Skeletal muscle satellite cell (primary cell): ENCODE measurements at regions not wholly inside any gene's neighbourhood (a gene's known extent, or its start where the extent isn't known, plus 50 kb on each side); places are given as distances from the start of the nearest gene placed in this dataset.

Experiments used
- H3K27me3 ChIP-seq: 2 replicates; pipeline ENCODE4 v1.7.0; 2013; ENCODE audit warnings: low read length; ENCODE audit not compliant: control insufficient read depth, insufficient read depth
- H3K36me3 ChIP-seq: 2 replicates; pipeline ENCODE4 v1.7.0; 2013; ENCODE audit warnings: mild to moderate bottlenecking, control low read depth, low read length; ENCODE audit not compliant: insufficient read depth
- H3K4me1 ChIP-seq: 2 replicates; pipeline ENCODE4 v1.7.0; 2013; ENCODE audit warnings: low read length; ENCODE audit not compliant: control insufficient read depth, insufficient read depth
- H3K4me2 ChIP-seq: 2 replicates; pipeline ENCODE4 v1.7.0; 2013; ENCODE audit warnings: mild to moderate bottlenecking, low read length
- H3K4me3 ChIP-seq: 2 replicates; pipeline ENCODE4 v1.7.0; 2013; ENCODE audit warnings: low read length
- H3K9ac ChIP-seq: 2 replicates; pipeline ENCODE4 v1.7.0; 2013; ENCODE audit warnings: mild to moderate bottlenecking, low read depth, low read length, moderate library complexity
- H3K9me3 ChIP-seq: replicated peaks from 2 replicates; pipeline ENCODE4 v1.7.0; 2013; ENCODE audit warnings: mild to moderate bottlenecking, control low read depth, low read length

DNA sequence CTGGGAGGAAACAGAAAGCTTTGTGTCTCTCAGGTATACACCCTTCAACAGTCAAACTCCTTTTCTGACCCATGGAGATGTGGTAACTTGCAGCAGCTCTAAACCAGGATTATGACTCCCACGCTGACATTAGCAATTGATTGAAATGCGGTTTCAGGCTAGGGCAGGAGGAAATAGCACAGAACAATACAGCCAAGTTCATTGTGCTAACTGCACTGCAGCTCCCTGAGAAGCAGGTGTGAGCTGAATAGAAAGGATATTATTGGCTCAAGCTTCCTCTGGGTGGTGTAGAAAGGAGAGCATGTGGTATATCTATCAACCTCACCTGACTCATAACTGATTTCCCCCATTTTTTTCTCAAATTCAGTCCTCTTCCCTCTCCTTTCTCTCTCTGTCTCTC lies 612.3 kb upstream of the BTBD3 start:
- no peak overlapping the region for H3K4me3 ChIP-seq
- no peaks in the 10 kb centered on the region for H3K9me3 ChIP-seq
- H3K4me1 ChIP-seq, result peaks cover 2% of the 10 kb centered on the region
- no peak overlapping the region for H3K9ac ChIP-seq
- no peaks in the 10 kb centered on the region for H3K27me3 ChIP-seq
- no peaks in the 10 kb centered on the region for H3K36me3 ChIP-seq
- no peak overlapping the region for H3K4me2 ChIP-seq

GRCh38 chr20:11311659-11312224 lies 606.0 kb upstream of the BTBD3 start:
- Histone ChIP-seq H3K9me3 (no peaks in the 10 kb centered on the region), H3K27me3 (no peaks in the 10 kb centered on the region), H3K9ac (no peak overlapping the region), H3K4me1 (no peaks in the 10 kb centered on the region), H3K4me3 (no peak overlapping the region), H3K4me2 (no peak overlapping the region), H3K36me3 (no peaks in the 10 kb centered on the region)

DNA sequence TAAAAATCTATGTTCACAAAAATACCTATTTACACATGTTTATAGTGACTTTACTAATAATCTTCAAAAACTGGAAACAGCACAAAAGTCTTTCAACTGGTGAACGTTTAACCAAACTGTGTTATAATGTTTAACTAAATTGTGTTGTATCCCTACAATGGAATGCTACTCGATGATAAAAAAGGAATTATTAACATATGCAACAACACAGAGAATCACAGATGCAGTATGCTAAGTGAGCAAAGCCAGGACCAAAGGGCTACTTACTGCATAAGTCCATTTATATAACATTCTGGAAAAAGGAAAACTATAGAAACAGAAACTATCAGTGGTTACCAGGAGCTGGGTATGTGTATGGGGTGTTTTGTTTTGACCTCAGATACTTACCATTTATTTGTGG lies 602.2 kb upstream of the BTBD3 start:
- no peaks in the 10 kb centered on the region for H3K9me3 ChIP-seq

GRCh38 chr20:11316244-11316643 lies 601.4 kb upstream of the BTBD3 start:
- Histone ChIP-seq H3K9me3 (no peaks in the 10 kb centered on the region), H3K27me3 (no peaks in the 10 kb centered on the region), H3K4me1 (no peaks in the 10 kb centered on the region), H3K9ac (no peak overlapping the region), H3K36me3 (no peaks in the 10 kb centered on the region), H3K4me3 (no peak overlapping the region), H3K4me2 (no peak overlapping the region)

More for the DNA sequence above, 602.2 kb upstream of the BTBD3 start:
- Histone ChIP-seq H3K4me3 (no peak overlapping the region), H3K4me2 (no peak overlapping the region), H3K36me3 (no peaks in the 10 kb centered on the region), H3K9ac (no peak overlapping the region), H3K4me1 (no peaks in the 10 kb centered on the region), H3K27me3 (no peaks in the 10 kb centered on the region)

DNA sequence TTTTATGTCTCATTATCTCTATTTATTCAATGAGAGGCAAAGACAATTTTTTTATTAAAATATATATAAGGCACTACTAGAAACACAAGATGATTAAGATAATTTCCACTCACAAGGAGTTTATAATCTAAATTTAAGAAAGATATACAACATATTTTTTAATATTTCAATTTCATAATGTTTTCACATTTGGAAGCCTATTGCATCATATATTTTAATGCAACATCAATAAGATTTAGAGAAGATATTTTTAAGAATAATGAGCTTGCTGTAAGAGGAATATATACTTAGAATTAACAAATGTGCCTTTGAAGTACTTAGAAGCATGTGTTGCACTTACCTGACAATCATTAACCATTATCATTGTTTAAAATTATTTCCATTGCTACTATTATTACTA lies 597.7 kb upstream of the BTBD3 start:
- no peaks in the 10 kb centered on the region for H3K27me3 ChIP-seq
- H3K4me2 ChIP-seq, result no peak overlapping the region
- no peaks in the 10 kb centered on the region for H3K9me3 ChIP-seq
- H3K9ac ChIP-seq, result no peak overlapping the region
- H3K4me3 ChIP-seq, result no peak overlapping the region
- H3K4me1 ChIP-seq, result no peaks in the 10 kb centered on the region
- no peaks in the 10 kb centered on the region for H3K36me3 ChIP-seq

DNA sequence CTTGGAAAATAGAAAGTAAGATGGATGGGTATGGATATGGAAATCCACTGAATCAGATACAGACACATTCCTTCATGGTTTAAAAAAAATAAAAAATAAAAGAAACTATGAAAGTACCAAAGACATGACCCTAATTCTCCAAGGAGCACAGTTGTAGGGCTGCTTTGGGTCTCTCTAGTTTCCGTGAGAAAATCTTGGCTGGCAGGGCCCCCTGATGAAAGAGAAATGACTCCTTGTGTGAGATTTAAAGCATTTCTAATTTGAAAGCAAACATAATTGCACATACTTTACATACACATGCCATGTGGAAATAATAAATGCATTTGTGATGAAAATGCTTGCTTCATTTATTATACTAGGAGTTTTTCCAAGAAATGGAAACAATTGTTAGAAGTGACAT lies 593.9 kb upstream of the BTBD3 start:
- Histone ChIP-seq H3K4me2 (no peak overlapping the region), H3K4me3 (no peak overlapping the region), H3K9me3 (no peaks in the 10 kb centered on the region), H3K4me1 (no peaks in the 10 kb centered on the region), H3K27me3 (no peaks in the 10 kb centered on the region), H3K36me3 (no peaks in the 10 kb centered on the region), H3K9ac (no peak overlapping the region)

DNA sequence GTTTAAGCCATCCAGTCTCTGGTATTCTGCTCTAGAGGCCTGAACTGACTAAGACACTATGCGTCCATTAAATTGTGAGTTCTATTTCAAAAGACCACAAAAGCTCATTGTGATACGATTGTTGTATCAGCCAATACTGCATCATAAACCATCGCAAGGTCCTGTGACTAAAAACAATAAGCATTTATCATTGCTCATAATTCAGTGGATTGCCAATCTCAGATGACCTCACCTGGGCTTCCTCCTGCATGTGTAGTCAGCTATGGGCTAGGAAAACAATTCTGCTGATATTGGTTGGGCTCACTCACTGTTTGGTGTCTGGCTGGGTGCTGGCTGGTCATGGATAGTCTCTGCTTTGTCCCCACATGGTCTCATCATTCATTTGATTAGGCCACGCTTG lies 592.7 kb upstream of the BTBD3 start:
- H3K4me1 ChIP-seq, result no peaks in the 10 kb centered on the region
- H3K27me3 ChIP-seq, result no peaks in the 10 kb centered on the region
- H3K9me3 ChIP-seq, result no peaks in the 10 kb centered on the region
- no peaks in the 10 kb centered on the region for H3K36me3 ChIP-seq
- H3K9ac ChIP-seq, result no peak overlapping the region
- no peak overlapping the region for H3K4me3 ChIP-seq
- H3K4me2 ChIP-seq, result no peak overlapping the region

DNA sequence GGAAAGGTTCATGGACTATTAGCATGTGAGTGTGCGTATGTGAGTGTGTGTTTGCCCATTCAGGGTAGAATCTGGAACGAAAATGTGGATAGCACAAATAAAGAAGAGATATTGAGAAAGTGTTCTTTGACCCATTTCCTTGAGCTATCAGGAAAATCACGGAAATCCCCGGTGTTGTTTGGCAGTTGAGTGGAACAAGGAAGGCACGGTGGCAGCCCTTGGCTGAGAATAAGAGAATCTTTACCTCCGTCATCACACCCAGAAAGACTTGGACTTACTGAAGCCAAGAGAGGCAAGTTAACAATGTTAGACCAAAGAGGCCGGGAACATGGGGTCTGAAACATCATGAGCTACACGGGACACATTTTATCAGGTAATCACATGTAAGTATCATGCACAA lies 588.9 kb upstream of the BTBD3 start:
- Histone ChIP-seq H3K4me1 (no peaks in the 10 kb centered on the region), H3K4me3 (no peak overlapping the region), H3K9me3 (no peaks in the 10 kb centered on the region), H3K36me3 (no peaks in the 10 kb centered on the region), H3K27me3 (no peaks in the 10 kb centered on the region), H3K4me2 (no peak overlapping the region), H3K9ac (no peak overlapping the region)

DNA sequence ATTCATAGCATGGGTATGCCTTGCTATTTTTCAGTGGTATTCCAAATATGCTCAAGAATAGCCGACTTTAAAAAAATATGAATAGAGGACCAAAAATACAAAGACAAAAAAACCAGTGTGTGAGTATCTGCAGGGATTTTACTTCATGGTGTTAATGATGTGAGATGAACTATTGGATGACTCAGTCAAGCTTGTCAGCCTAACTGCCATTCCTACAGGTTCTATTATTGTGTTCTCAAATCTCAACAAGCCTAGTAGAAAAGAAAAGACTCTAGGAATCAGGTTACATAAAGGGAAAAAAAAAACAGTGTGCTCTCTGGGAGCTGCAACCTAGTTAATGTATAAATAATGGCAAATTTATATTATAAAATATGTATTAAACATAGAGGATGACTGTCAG lies 588.4 kb upstream of the BTBD3 start:
- Histone ChIP-seq H3K36me3 (no peaks in the 10 kb centered on the region), H3K9me3 (no peaks in the 10 kb centered on the region), H3K9ac (no peak overlapping the region), H3K4me3 (no peak overlapping the region), H3K4me1 (no peaks in the 10 kb centered on the region), H3K27me3 (no peaks in the 10 kb centered on the region), H3K4me2 (no peak overlapping the region)

DNA sequence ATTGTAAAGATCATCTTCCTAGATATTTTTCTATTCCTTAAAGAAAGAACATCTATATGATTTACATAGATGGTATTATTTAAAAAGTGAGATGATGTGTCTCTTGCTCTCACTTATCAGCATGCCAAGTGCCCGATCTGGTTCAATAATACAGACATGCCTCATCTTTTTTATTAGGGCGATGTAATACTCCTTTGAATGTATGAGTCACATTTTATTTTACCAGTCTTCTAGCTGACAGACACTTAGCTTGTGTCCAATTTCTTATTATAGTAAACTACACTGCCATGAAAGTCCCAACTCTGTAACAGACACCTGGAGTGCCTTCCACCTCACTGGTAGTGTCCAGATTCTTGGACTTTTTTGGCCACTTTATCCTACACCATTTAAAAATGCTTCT lies 586.6 kb upstream of the BTBD3 start:
- H3K4me1 ChIP-seq, result no peaks in the 10 kb centered on the region
- H3K27me3 ChIP-seq, result no peaks in the 10 kb centered on the region
- no peaks in the 10 kb centered on the region for H3K36me3 ChIP-seq
- no peaks in the 10 kb centered on the region for H3K9me3 ChIP-seq
- H3K9ac ChIP-seq, result no peak overlapping the region
- no peak overlapping the region for H3K4me3 ChIP-seq
- no peak overlapping the region for H3K4me2 ChIP-seq

DNA sequence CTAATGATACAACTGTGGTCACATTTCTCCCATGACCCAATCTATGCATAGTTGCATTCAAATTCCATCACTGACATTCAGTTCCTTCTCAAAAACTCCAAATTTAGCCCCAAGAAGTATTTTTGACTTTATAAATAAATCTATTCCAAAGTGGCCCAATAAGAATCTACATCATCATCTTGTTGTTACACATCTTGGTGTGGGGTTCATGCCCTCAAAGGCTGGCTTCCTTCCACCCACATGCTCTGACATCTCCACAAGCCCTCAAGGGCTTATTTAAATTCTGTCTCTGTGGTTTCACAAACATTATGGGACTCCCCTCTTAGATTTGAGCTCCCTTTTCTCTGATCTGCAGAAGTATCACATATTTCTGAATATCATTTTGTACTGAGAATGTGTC lies 585.3 kb upstream of the BTBD3 start:
- H3K4me2 ChIP-seq, result no peak overlapping the region

DNA sequence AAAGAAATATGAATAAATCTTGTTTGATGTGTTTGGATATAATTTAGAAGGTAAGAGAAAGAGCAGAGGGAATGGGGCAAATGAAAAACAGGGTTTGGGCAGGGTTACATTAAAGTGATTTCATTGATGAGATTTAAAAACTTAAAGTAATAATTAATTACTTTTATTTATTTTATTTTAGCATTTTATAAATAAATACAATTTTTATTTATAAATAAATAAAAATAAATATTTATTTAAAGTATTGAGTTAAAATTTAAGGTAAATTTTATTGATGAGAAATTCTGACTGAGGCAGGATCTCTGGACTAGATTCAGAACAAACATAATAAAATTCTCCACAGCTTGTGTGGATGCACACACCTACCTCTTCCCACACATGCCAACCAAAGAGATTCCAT lies 584.1 kb upstream of the BTBD3 start:
- no peaks in the 10 kb centered on the region for H3K9me3 ChIP-seq
- H3K4me3 ChIP-seq, result no peak overlapping the region
- no peak overlapping the region for H3K4me2 ChIP-seq
- no peak overlapping the region for H3K9ac ChIP-seq
- no peaks in the 10 kb centered on the region for H3K27me3 ChIP-seq
- H3K36me3 ChIP-seq, result no peaks in the 10 kb centered on the region
- no peaks in the 10 kb centered on the region for H3K4me1 ChIP-seq

More for the DNA sequence above, 585.3 kb upstream of the BTBD3 start:
- no peak overlapping the region for H3K9ac ChIP-seq
- H3K27me3 ChIP-seq, result no peaks in the 10 kb centered on the region
- H3K4me1 ChIP-seq, result no peaks in the 10 kb centered on the region
- H3K36me3 ChIP-seq, result no peaks in the 10 kb centered on the region
- H3K4me3 ChIP-seq, result no peak overlapping the region
- no peaks in the 10 kb centered on the region for H3K9me3 ChIP-seq
